Vagina (tissue), 2 donors: ENCODE measurements at regions not wholly inside any gene's neighbourhood (a gene's known extent, or its start where the extent isn't known, plus 50 kb on each side); places are given as distances from the start of the nearest gene placed in this dataset.

Experiments used
- CTCF ChIP-seq, 3 experiments: fragments of 450-650 bp in 2 of 3; fragments of 200-600 bp in 1 of 3; sonication (generic) in 1 of 3; IDR thresholded peaks; one replicate each; pipeline ENCODE4 v1.5.1; 2017 to 2019; ENCODE audit warnings: antibody characterized with exemption in 3 of 3, mild to moderate bottlenecking in 2 of 3, moderate library complexity in 2 of 3
- POLR2A ChIP-seq, 2 donors: fragments of 450-650 bp; IDR thresholded peaks; one replicate each; pipeline ENCODE4 v1.6.1; 2017; ENCODE audit warnings: antibody characterized with exemption in 2 of 2, mild to moderate bottlenecking in 2 of 2, moderate library complexity in 2 of 2

DNA sequence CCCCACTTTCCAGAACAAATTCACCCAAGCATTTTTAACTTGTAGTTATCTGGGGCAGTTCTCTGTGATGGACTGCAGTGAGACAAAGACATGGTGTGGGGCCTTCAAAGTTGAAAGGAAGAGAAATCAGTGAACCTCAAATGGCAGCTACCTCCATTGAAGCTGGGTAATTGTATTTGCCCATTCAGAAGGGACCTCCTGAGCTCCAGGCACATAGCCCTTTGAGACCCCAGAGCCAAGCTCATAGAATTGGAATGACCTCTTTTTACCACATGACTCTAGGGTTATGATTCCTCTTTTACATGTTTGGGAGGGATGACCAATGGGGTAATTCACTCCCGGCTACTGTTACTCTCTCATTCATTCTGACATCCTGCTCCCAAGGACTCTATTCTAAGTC, 368.4 kb upstream of the ITGA1 start:
- TF ChIP-seq CTCF (IDR thresholded peaks at IDR 0.05), result no peak
- TF ChIP-seq POLR2A (IDR thresholded peaks at IDR 0.05), result no peak
